Lower lobe of right lung (tissue), 2 donors: ENCODE measurements at regions not wholly inside any gene's neighbourhood (a gene's known extent, or its start where the extent isn't known, plus 50 kb on each side); places are given as distances from the start of the nearest gene placed in this dataset.

Experiments used
- ATAC-seq, 2 donors: fragments of 200-7000 bp; cut with Tn5 transposase; one replicate each; pipeline ENCODE4 v1.9.1; 2020 to 2022; ENCODE audit warnings: mild to moderate bottlenecking in 2 of 2, moderate library complexity in 2 of 2
- DNase-seq: peaks from one replicate; pipeline ENCODE4 v3.0.0-alpha.2; 2020
- H3K27ac ChIP-seq: fragments of 200-600 bp; one replicate; pipeline ENCODE4 v1.8.0; 2022
- H3K27me3 ChIP-seq: fragments of 200-600 bp; one replicate; pipeline ENCODE4 v1.8.0; 2022; ENCODE audit warnings: low read depth
- H3K36me3 ChIP-seq: fragments of 200-600 bp; one replicate; pipeline ENCODE4 v1.8.0; 2022; ENCODE audit warnings: mild to moderate bottlenecking
- H3K4me1 ChIP-seq: fragments of 200-600 bp; one replicate; pipeline ENCODE4 v1.8.0; 2022
- H3K4me3 ChIP-seq: fragments of 200-600 bp; one replicate; pipeline ENCODE4 v1.8.0; 2022; ENCODE audit warnings: mild to moderate bottlenecking
- H3K9me3 ChIP-seq: fragments of 200-600 bp; one replicate; pipeline ENCODE4 v1.8.0; 2022
- intact Hi-C: fragments of 100-400 bp; cut with DNase I; formaldehyde crosslinking; loops from one replicate; pipeline ENCODE4 v1.11.0; 2022
- TF ChIP-seq, protein P1 (sequence below): fragments of 200-600 bp; IDR thresholded peaks from one replicate; pipeline ENCODE4 v1.8.0; 2022; ENCODE audit warnings: antibody characterized with exemption, mild to moderate bottlenecking
- donor health status: DM: no; HTN: yes; CAD: no; lungs with severe emphysema.

DNA sequence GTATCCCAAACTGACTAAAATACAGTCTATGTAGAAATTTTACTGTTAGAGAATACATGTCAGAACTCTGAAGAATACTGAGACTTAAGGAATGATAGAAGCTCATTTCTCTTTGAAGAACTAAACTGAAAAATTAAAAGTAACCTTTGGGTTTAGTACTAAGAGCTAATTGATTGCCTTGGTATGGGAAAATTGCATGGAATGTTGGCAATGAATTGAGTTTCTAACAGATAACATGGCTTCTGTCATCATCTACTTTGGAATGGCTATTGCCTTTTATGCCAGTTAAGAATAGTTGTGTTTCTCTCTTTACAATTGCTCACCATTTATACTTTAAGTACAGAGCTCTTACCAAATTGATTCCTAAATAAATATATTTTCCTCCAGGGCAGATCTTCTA is 308.8 kb upstream of the SYT1 start:
- TF ChIP-seq, protein P1, sequence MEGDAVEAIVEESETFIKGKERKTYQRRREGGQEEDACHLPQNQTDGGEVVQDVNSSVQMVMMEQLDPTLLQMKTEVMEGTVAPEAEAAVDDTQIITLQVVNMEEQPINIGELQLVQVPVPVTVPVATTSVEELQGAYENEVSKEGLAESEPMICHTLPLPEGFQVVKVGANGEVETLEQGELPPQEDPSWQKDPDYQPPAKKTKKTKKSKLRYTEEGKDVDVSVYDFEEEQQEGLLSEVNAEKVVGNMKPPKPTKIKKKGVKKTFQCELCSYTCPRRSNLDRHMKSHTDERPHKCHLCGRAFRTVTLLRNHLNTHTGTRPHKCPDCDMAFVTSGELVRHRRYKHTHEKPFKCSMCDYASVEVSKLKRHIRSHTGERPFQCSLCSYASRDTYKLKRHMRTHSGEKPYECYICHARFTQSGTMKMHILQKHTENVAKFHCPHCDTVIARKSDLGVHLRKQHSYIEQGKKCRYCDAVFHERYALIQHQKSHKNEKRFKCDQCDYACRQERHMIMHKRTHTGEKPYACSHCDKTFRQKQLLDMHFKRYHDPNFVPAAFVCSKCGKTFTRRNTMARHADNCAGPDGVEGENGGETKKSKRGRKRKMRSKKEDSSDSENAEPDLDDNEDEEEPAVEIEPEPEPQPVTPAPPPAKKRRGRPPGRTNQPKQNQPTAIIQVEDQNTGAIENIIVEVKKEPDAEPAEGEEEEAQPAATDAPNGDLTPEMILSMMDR = no peak
- Histone ChIP-seq H3K27ac (no peak overlapping the region), H3K36me3 (no peaks in the 10 kb centered on the region), H3K27me3 (no peaks in the 10 kb centered on the region), H3K9me3 (no peaks in the 10 kb centered on the region), H3K4me1 (no peaks in the 10 kb centered on the region), H3K4me3 (no peak overlapping the region)
- DNase-seq (no peak), ATAC-seq (no peak)
- intact Hi-C loops = no loop called here

GRCh38 chr12:78556651-78557050 is 307.9 kb upstream of the SYT1 start:
- no peaks in the 10 kb centered on the region for H3K4me1 ChIP-seq
- no peak overlapping the region for H3K4me3 ChIP-seq
- TF ChIP-seq, protein P1 = no peak
- no peaks in the 10 kb centered on the region for H3K36me3 ChIP-seq
- ATAC-seq (no peak), DNase-seq (no peak)
- intact Hi-C loops = no loop called here
- no peaks in the 10 kb centered on the region for H3K27me3 ChIP-seq
- H3K27ac ChIP-seq = no peak overlapping the region
- no peaks in the 10 kb centered on the region for H3K9me3 ChIP-seq

DNA sequence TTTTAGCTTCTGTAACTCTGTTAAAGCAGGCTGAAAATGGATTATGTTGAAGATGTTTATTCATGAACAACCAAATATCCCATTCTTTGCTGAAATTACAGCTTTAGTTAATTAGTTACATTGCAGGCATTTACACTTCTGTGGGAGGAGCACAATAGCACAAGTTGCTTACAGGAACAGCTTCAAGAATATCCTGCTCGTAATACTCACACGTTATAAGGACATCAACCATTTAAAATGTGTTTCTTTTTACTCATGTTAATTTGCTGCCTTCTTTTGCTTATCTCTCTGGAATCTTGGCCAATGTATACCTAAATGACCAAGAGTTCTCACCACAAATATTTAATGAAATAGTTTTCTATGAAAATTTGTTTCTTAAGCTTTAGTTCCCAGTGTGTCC is 305.2 kb upstream of the SYT1 start:
- no peaks in the 10 kb centered on the region for H3K36me3 ChIP-seq
- no peaks in the 10 kb centered on the region for H3K4me1 ChIP-seq
- TF ChIP-seq, protein P1 = no peak
- H3K27ac ChIP-seq = no peak overlapping the region
- ATAC-seq = no peak
- intact Hi-C loops = no loop called here
- no peak for DNase-seq
- no peaks in the 10 kb centered on the region for H3K9me3 ChIP-seq
- no peaks in the 10 kb centered on the region for H3K27me3 ChIP-seq
- no peak overlapping the region for H3K4me3 ChIP-seq

DNA sequence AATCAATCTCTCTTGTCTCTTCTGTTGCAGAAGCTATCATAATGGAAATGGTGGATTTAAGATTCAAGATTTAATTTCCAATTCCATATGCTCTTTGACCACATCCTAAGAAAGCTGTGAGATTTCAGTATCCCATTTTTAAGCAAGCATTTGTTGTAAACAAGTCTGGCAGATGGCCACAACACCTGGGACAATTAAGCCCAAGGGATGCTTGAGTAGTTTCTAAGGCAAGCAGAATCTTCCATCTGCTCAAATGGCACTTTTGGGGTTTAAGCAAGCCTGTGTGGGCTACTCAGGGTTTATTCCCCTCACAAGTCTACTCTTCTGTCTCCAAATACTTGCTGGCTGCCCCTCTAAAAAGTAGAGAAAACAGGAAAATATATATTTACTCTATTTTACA is 304.7 kb upstream of the SYT1 start:
- TF ChIP-seq, protein P1 = no peak
- intact Hi-C loops = no loop called here
- Histone ChIP-seq H3K36me3 (no peaks in the 10 kb centered on the region), H3K27me3 (no peaks in the 10 kb centered on the region), H3K4me3 (no peak overlapping the region), H3K4me1 (no peaks in the 10 kb centered on the region), H3K27ac (no peak overlapping the region), H3K9me3 (no peaks in the 10 kb centered on the region)
- no peak for ATAC-seq
- no peak for DNase-seq

DNA sequence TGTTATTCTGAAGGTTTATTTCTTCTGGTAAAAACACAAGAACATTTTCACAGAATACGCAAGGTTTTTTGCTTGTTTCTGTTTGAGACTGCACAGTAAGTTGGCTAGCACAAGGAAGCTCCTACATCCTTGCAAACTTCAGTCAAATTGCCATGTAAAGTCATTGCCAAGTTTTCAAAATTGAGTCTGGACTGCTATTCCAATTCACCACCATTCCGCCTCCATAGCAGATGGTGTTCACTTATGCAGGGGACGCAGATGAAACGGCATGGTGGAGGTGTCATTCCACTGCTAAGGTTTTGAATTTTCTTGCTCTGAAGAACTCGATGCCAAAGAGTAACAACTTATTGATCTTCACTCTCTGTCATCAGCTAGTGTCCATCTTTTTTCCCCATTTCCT is 303.9 kb upstream of the SYT1 start:
- no peaks in the 10 kb centered on the region for H3K36me3 ChIP-seq
- no peak overlapping the region for H3K27ac ChIP-seq
- intact Hi-C loops = no loop called here
- H3K4me3 ChIP-seq = no peak overlapping the region
- no peaks in the 10 kb centered on the region for H3K4me1 ChIP-seq
- TF ChIP-seq, protein P1 = no peak
- DNase-seq = no peak
- H3K9me3 ChIP-seq = no peaks in the 10 kb centered on the region
- no peak for ATAC-seq
- no peaks in the 10 kb centered on the region for H3K27me3 ChIP-seq
